ENCODE measurements at regions not wholly inside any gene's neighbourhood (a gene's known extent, or its start where the extent isn't known, plus 50 kb on each side); places are given as distances from the start of the nearest gene placed in this dataset.

DNA sequence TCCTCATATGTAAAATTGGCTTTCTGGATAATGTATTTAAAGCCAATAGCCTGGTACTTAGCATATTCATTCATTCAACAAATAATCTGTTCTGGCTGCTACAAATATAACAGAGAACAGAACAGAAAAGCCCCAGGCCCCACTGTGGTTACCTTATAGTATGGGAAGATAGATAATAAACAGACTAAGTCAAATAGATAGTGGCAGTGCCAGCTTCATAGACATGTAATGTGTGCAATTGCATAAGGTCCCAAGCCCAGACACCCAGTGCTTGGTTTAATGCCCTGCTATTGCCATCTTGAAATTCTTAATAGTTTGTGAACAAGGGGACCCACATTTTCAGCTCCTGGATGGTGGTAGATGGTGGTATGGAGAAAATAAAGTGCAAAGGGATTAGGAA, 320.2 kb upstream of the USP15 start:
- Histone ChIP-seq H3K27me3 (no peaks in the 10 kb centered on the region), H3K27ac (no peak overlapping the region)
- intact Hi-C loops (cut with DNase I): no loop called here

DNA sequence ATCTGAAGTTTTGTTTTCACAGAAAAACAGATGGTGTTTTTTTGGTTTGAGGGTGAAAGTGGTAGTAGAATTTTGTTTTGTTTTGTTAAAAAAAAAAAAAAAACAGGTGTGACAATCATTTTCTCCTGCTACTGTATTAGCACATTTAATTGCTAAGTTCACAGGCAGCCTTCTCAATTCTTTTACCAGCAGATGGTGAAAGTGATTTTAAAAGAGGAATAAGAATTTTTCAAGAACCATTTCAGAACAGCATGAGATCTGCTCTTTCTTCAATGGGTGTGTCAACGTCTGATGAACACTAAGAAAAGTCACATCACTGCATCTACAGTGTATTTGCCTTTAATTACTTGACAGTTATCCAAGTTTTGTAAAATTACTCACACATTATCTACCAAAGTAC, 303.7 kb upstream of the USP15 start:
- Histone ChIP-seq H3K36me3 (replicated peaks in 1 of 2) (no peaks in the 10 kb centered on the region), H3K4me1 (replicated peaks in 1 of 2) (no peaks in the 10 kb centered on the region), H3K9me3 (replicated peaks in 1 of 3) (no peaks in the 10 kb centered on the region), H3K4me3 (no peak overlapping the region), H3K27ac (no peak overlapping the region), H3K27me3 (no peaks in the 10 kb centered on the region)
- no peak for TF ChIP-seq POLR2A (IDR thresholded peaks at IDR 0.05)
- TF ChIP-seq CTCF (IDR thresholded peaks at IDR 0.05): no peak
- intact Hi-C loops (cut with DNase I): no loop called here
- WGBS, 4 donors: 28 to 67% (median 52%) methylated on average over 1 of the region's 1 CpG
- no peak for DNase-seq

More for the DNA sequence above, 320.2 kb upstream of the USP15 start:
- DNase-seq: no peak
- no peaks in the 10 kb centered on the region for H3K9me3 ChIP-seq (replicated peaks in 1 of 3)
- TF ChIP-seq CTCF (IDR thresholded peaks at IDR 0.05): no peak
- no peak for TF ChIP-seq POLR2A (IDR thresholded peaks at IDR 0.05)
- no peak overlapping the region for H3K4me3 ChIP-seq
- no peaks in the 10 kb centered on the region for H3K36me3 ChIP-seq (replicated peaks in 1 of 2)
- no peaks in the 10 kb centered on the region for H3K4me1 ChIP-seq (replicated peaks in 1 of 2)

- no peak overlapping the region for H3K4me3 ChIP-seq
- intact Hi-C loops (cut with DNase I): no loop called here
- no peaks in the 10 kb centered on the region for H3K4me1 ChIP-seq (replicated peaks in 1 of 2)
- H3K27me3 ChIP-seq: no peaks in the 10 kb centered on the region
- whole genome bisulfite sequencing, 4 donors: 57 to 92% (median 88%) methylated on average over 1 of the region's 1 CpG
- no peak overlapping the region for H3K27ac ChIP-seq
- H3K36me3 ChIP-seq (replicated peaks in 1 of 2): no peaks in the 10 kb centered on the region
- TF ChIP-seq CTCF (IDR thresholded peaks at IDR 0.05): no peak
- TF ChIP-seq POLR2A (IDR thresholded peaks at IDR 0.05): no peak
- DNase-seq: no peak
- H3K9me3 ChIP-seq (replicated peaks in 1 of 3): no peaks in the 10 kb centered on the region
These were observed 285.7 kb upstream of the USP15 start for GRCh38 chr12:61974461-61974860.

DNA sequence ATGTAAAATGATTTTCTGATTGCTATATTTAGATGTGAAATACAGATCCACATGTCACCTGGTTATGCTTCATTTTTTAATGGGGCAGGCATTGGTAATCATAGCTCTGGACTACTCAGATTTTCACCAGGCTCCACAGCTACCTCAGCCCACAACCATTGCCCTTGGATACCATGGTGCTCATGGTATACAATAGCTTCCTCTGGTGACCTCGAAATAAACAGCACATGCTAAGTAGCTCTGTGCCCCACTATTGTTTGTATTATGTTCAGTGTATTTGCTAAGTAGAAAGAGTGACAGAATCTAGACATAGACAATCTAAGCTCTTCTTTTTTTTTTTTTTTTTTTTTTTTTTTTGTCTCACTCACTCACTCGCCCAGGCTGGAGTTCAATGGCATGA, 274.4 kb upstream of the USP15 start:
- Histone ChIP-seq H3K27me3 (no peaks in the 10 kb centered on the region), H3K4me3 (no peak overlapping the region), H3K9me3 (replicated peaks in 1 of 3) (no peaks in the 10 kb centered on the region), H3K36me3 (replicated peaks in 1 of 2) (no peaks in the 10 kb centered on the region), H3K4me1 (replicated peaks in 1 of 2) (no peaks in the 10 kb centered on the region), H3K27ac (no peak overlapping the region)
- intact Hi-C loops (cut with DNase I): no loop called here
- 69 to 88% (median 79%) methylated on average over 2 of the region's 2 CpGs for WGBS, 4 donors
- no peak for DNase-seq
- no peak for TF ChIP-seq POLR2A (IDR thresholded peaks at IDR 0.05)
- TF ChIP-seq CTCF (IDR thresholded peaks at IDR 0.05): no peak

All from adrenal gland (tissue), 9 donors.